HG03039 (cell line): ENCODE measurements at regions not wholly inside any gene's neighbourhood (a gene's known extent, or its start where the extent isn't known, plus 50 kb on each side); places are given as distances from the start of the nearest gene placed in this dataset.
A peak's percentile ranks its signal among the peaks of the same experiment; 100 is the strongest.

Source experiments
- ATAC-seq: cut with Tn5 transposase; IDR thresholded peaks from one replicate; pipeline ENCODE4 v1.9.1; 2021; ENCODE audit warnings: mild to moderate bottlenecking, moderate library complexity; ENCODE audit not compliant: unreplicated experiment

DNA sequence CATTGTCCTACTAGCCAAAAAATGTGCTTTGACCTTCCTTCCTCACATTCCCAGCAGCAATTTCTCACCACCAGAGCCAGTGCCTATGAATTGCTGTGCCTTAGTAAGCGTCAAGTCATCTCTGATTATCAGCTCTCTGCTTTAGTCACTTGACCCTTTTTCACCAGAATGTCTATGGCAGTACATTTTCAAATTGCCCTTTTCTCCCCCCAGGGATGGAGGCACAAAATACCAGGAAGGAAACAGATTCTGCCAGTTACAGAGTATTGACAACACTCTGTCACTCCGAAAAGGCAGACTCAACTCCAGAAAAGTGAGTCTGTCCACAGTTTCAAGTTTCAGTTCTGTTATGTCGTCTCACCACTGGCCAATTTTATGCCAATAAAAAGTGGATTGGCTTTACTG, 167.4 kb downstream of the TNFSF18 start:
- ATAC-seq: peak; percentile 46

DNA sequence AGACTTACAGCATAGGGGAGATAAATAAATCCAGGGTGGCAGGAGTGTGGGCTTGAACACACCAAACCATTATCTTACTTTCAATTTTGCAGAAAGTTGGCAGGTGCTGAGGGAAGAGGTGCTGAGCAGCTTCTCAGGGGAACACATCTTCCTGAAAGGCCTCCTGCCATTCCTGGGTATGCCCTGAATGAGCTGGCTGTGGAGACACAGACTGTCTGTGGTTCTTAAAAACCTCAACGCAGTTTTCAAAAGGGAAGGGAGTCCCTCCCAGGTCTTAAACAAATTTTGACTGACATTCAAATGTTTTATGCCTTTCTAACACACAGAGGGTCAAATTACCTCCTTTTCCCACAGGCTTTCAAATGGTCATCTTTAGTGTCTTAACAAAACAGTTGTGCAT, 166.9 kb downstream of the TNFSF18 start:
- ATAC-seq: peak; percentile 34

DNA sequence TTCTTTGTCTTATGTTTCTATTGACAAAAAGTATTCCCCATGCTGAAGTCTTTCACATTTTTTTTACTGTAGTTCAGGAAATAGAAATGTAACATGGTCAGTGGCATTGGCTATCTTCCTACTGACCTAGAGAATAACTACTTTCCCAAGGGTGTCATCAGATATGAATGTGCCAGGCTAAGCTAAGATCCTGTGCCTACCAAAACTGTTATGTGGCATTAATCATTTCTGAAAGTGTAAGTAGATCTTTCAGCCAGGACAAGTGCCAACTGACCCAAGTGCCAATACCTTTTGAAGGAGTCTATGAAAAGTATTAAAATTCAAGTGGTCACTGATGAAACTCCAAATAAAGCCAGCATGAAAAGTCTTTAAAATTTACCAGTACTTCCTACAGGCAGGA, 165.3 kb downstream of the TNFSF18 start:
- no peak for ATAC-seq

DNA sequence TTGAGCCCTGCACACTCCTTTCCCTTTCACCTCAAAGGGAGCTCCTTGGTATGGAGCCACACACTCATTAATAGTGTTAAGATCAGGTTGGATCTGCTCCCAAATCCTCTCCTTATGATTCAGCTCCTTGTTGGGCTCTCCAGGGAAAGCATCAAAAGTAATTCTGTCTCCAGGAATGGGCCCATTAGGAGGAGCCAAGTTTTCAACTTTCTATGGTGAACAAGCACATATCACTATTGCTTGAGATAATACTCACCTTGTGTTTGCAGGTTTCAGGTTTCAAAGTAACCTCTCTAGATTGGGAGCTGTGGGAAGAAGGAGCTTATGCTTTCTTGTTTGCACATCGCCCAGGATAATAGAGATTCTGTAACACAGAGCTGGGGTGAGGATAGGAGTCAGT, 164.8 kb downstream of the TNFSF18 start:
- ATAC-seq: no peak

DNA sequence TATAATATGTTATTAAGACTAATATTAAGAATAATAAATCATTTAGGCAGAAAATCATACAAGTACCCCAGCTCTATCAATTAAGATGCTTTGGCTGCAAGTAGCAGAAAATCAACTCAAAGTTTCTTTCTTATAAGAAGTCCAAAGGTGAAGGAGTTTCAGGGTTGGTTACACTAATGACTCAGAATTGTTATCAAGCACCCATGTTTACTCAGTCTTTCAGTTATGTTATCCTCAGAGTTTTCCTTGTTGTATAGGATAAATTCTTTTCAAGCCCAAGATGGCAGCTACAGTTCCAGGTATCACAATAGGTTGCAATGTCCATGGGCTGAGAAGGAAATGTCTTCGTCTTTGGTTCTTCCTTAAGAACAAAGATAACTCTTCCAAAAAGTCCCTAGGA, 163.6 kb downstream of the TNFSF18 start:
- ATAC-seq: no peak

DNA sequence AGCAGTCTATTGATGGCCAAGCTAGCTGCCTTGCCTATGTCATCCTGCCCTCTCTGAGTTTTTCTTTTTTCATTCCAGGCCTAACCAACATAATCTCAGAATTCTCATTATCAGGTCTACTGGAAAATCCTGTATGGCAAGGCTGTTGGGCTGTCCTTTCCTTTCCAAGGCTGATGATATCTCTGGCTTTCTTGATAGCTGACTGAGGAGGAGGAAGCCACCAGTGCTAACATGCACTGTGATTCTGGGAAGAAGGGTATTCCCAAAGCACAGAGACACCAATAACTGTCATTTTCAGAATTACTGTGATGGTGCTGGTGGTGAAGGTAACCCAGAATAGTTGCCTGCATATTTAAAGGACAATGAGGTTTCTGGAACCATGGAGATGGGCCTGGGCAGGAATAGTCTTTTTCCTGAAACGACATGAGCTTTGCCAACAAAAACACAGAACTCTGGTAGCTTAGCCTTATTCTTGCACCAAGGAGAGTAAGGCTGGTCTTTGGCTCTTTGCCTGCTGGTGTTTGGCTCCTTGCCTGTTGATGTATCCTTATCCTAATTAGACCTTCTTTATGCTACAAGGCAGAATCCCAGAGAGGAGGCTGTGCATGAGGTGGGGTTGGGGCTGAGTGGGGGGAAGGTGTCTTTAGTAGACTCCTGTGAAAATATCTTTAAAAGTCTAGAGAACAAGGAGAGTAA, 157.4 kb downstream of the TNFSF18 start:
- ATAC-seq: no peak

DNA sequence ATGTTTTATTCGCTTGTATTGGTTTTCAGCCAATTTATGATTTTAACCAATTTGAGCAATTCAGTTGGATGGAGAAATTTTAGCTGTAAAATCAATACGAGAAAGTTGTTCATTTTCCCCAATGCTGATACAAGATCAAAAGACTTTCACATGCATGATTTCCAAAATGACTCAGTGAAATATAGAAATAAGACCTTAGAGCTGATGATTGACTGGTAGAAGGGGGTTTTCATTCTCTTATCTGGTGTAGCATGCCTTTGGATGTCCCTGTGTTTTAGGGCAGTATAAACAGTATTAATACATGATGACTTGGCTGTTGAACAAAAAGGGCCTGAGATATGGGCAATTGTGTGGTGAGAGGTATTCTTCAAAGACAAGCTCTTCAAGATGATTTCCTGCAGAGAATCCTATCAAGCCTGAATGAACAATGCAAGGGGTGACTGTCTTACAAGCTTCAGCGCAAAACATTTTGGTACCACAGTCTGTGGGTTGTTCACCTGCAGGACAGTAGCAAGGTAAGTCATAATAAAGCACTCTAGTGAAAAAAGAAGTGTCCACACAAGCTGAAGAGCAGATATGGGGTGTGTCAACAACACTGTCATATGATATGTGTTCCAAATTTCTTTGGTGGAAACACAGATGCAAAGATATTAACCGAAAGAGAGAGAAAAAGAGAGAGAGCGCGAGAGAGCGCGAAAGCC, 156.2 kb downstream of the TNFSF18 start:
- no peak for ATAC-seq

DNA sequence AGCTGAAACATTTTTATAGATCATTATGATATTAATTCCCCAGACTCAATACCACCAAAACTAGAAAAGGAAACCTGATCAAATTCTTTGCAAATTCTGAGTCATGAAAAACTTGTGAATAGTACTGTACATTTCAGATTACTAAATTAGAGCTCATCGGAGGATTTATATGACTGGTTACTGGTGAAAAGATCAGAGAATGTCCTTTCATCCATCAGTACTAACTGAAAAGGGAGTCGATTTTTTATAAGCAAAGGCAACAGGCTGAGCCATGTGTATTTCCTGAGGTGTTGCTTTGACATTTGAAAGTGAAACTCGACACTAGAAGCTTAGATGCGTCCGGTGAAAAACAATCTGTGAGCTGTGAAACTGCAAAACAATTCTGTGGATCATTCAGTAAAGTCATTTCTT, 155.7 kb downstream of the TNFSF18 start:
- no peak for ATAC-seq

DNA sequence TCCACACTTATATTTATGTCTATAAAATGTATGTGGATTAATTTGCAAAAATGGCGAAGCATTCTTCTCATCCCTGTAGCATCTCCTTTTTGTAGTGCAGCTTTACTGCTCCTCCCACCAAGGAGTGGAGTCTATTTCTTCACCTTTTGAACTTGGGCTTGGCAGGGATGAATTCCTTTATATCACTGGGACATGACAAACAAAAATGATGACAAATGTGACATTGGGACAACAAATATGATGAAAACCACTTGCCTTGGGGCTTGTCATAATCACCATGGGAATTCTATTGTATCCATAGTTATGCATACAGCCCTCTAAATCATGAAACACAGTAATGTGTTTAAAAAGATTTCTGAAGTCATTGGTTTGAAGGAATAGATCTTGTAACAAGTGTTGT, 155.0 kb downstream of the TNFSF18 start:
- ATAC-seq: no peak

DNA sequence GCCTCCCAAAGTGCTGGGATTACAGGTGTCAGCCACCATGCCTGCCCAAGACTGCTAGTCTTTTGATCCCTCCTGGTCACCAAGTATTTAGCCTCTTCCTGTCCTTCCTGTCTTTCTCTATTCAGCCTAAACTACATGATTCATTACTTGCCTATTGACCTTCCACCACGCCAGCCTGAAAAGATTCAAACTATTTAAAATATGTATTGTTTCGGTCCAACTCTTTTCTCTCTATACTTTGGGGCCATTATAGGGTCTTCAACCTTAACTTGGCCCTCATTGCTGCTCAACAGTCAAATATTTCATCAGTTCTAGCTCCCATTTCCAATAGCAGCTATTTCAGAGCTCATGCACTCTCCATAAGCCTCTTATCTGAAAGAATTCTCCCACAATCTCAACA, 153.0 kb downstream of the TNFSF18 start:
- ATAC-seq: no peak

DNA sequence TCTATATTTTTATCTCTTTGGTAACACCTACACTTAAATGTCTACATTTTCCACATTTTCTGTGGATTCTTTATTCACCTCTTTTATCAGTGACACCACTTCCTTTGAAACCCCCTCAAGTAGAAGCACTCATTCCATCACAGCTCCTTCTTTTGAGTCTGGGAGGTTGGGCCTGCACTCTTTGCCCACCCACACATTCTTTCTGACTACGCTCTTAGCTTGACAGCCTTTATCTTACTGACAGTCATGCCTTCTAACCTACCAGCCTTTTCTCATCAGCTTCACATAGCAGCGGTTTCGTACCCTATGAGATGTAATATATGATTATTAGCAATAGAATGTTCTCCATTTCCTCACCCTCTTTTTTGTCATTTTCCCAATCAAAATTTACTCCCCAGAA, 151.9 kb downstream of the TNFSF18 start:
- ATAC-seq: no peak

DNA sequence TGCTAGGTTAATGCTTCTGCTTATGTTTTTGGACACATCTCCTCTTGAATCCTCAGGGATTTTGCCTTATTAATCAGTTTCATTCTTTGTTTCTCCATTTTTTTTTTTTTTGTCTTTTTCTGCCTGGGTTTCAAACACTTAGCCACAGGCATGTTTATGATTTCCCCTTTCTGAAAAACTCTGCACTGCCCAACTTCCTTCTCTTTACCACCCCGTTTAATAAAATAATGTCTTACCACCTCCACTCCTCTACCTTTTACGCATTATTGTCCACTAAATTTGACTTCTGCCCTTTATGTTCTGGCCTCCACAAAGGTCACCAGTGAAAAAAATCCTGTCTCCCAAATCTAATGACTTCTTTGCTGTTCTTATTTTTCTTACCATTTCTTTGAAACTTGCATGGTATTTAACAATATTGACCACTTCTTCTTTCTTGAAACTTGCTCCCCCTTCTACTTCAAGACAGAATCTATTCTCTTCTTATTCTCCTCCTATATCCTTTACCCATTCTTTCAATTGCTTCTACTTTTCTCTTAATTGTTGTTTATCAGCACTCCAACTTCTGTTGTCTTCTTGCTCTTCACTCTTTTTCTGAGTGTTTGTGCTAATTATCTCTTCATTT, 150.3 kb downstream of the TNFSF18 start:
- no peak for ATAC-seq

DNA sequence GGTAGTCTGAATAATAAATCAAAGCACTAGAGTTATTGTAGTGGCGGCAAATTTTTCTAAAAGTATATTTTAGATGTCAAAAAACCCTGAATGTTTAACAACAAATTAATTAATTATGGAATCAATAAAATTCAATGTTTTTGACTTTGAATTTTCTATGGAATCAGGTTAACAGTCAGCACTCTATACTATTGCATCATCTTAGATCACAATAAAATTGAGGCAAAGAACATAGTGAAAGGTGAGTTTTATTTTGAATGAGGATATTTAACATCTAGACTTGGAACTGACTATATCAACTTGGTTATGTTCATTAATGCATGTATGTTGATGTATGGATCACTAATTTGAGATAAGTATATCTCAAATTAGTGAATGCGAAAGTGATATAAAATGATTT, 148.5 kb downstream of the TNFSF18 start:
- ATAC-seq: no peak

DNA sequence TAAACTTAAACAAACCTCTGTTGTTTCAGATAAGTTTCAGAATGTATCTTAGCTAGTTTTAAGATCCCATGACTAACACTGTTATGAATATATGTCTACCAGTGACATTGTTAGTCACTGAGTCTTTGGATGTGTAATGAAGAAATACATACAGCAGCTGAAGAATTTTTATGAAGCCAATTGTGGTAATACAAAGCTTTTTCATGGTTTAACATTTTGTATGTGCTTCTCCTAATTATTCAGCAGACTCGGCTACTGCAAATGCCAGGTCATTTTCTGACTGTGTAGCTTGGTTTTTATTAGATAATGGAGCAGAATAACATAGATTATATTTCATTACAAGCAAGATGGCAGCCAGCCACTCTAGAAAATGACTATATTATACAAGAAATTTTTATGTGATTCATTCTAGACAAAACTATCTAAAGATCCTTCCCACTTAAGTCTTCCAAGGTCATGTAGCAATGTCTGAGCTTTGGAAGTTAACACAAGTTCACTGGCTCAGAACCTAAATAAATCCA, 147.8 kb downstream of the TNFSF18 start:
- ATAC-seq: no peak

DNA sequence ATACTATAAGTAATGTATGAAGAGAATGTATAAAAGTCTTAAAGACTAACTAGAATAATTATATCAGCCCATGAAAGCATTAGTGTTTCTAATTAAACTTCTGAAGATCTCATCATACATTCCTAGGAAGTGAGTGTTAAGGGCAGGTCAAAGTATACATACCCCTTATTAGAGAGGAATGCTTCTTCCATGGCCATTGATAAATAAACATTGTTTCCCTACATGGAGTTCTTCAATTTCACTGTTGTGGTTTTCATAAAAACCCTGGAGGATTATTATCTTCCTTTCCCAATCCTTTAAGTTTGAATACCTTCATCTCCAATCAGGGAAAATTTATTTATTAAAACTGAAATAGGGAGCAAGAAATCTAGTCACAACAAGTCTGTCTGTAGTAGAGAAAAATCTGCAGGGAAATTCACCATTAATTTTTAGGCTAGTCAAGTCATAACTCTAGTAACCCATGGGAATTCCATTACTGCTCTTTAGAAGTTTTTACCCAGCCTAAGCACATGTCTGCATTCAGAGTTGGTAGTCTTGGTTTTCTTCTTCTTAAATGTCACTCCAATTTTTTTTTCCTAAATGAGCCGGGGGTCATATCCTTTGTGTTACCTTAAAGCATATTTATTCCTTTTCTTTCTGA, 147.0 kb downstream of the TNFSF18 start:
- no peak for ATAC-seq

DNA sequence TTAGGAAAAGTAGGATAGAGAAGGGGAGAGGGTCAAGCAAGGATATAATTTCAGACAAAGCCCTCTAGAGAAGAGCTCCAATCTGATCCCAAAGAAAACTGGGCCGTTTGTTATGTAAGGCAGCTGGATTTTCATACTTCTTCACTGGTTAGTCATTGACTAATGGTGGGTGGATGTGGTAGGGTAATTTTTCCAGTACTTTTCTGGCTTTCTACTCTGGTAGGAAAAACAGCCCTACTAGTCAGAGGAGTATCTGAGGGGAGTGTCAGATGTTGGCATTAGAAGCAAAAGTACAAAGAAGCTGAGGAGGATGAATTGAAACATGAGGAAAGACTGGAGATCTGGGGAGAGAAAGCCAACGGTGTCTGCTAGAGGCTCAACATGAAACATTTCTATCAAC, 145.3 kb downstream of the TNFSF18 start:
- no peak for ATAC-seq

DNA sequence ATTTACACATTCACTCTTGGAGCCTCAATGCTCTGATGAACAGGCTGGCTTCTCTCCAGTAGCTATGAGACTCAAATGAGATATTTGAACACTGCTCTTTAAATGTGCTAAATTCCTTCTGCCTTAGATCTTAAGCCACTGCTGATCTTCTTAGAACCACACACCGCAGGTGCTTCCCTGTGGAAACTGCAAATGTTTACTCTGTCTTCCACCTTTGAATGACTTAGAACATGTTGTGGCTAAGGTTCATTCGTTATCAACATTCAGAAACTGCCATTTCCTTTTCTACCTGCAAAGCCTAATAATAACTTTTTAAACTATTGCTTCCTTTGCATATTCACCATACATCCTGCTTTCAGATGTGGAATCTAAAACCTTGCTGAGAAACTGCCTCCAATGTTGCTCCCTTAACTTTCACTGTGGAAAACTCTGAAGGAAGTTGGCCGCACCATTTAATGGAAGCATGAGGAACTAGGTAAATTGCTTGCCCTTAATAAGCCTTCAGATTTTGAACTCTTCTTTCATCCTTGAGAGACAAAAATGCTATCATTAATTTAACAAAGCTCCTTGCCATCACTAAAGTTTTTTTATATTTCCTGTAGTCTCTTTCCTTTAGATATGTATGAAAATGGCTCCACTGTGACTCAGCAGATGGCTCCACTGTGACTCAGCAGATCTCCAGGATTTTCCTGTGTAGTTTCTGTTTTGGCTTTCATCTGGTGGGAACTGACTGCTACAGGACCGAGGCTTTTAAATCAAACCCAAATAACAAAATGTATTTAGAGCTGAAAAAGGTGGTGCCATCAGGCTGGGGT, 143.8 kb downstream of the TNFSF18 start:
- ATAC-seq: no peak

DNA sequence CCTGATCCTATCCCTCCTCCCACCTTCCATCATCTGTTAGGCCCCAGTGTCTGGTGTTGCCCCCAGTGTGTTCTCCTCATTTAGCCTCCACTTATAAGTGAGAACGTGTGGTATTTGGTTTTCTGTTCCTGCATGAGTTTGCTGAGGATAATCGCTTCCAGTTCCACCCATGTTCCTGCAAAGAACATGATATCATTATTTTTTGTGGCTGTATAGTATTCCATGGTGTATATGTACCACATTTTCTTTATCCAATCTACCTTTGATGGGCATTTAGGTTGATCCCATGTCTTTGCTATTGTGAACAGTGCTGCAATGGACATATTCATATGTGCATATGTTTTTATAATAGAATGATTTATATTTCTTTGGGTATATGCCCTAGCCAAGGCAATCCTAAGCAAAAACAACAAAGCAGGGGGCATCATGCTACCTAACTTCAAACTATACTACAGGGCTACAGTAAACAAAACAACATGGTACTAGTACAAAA, 142.9 kb downstream of the TNFSF18 start:
- ATAC-seq: no peak

DNA sequence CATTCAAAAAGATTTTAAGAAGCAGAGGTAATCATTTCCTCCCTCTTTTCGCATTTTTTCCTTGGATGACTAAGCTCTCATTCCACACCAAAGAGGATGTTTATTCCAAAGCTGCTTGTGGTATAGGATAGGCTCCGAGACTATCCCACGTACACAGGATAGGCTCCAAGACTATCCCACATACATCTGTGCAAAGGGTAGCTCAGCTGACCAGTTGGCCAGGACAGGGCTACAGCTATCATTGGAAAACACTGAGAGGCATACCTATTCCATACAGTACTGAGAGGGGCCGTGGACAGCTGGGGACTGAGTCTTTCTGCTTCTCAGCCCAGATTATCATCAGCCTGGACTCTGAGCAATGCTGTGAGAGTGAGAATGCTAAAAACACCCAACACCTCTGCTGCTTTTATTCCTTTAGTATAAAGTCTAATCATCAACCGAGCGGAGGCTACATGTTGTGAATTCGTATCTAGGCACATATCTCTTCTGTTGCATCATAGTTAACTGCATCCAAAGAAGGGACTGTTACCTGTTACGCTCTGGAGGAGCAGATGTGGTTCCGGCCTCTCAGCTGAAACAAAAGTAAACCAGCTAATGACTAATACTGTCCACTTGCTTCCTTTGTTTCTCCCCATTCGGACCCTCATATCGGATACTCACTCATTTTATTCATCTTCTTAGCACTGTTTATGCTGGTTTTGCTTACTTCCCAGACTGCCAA, 141.0 kb downstream of the TNFSF18 start:
- ATAC-seq: no peak

DNA sequence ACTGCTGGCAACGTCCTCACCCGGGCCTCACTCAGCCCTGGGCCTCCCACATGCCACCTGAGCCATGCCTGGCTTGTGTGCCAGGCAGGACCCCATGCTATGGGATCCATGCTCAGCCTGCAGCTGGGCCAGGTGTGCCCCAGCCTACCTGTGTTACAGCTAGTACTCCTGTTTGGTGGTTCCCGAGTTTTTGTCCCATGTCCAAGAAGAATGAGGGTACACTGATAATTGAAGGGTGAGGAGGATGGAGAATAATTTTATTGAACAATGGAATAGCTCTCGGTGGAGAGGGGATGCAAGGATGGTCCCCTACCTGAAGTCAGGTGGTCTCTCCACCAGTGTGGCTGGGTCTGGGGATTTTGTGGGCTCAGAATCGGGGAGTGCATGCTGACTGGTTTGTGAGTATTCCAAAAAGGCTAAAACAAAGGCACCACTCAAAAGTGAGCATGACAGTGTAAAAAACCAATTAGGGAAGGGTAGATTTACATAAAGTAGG, 137.9 kb downstream of the TNFSF18 start:
- ATAC-seq: no peak
